ENCODE measurements at regions not wholly inside any gene's neighbourhood (a gene's known extent, or its start where the extent isn't known, plus 50 kb on each side); places are given as distances from the start of the nearest gene placed in this dataset.

GRCh38 chr11:37560991-37561390 lies 963.0 kb upstream of the RAG2 start:
- Mint-ChIP-seq H3K4me1 (ENCODE audit: low read depth) (no peaks in the 10 kb centered on the region), H3K9me3 (ENCODE audit: low read depth) (no peaks in the 10 kb centered on the region), H3K4me3 (ENCODE audit: unreplicated experiment) (no peak overlapping the region), H3K36me3 (ENCODE audit: low read depth) (no peaks in the 10 kb centered on the region), H3K27me3 (ENCODE audit: low read depth) (no peaks in the 10 kb centered on the region), H3K27ac (ENCODE audit: unreplicated experiment) (no peak overlapping the region)
- TF ChIP-seq CTCF (IDR thresholded peaks at IDR 0.05): no peak
- DNase-seq (ENCODE audit: low spot score): no peak

GRCh38 chr11:37560346-37560745 lies 962.3 kb upstream of the RAG2 start:
- no peaks in the 10 kb centered on the region for H3K4me1 Mint-ChIP-seq (ENCODE audit: low read depth)
- no peaks in the 10 kb centered on the region for H3K36me3 Mint-ChIP-seq (ENCODE audit: low read depth)
- H3K9me3 Mint-ChIP-seq (ENCODE audit: low read depth): no peaks in the 10 kb centered on the region
- H3K27me3 Mint-ChIP-seq (ENCODE audit: low read depth): no peaks in the 10 kb centered on the region
- no peak for TF ChIP-seq CTCF (IDR thresholded peaks at IDR 0.05)
- H3K4me3 Mint-ChIP-seq (ENCODE audit: unreplicated experiment): no peak overlapping the region
- no peak for DNase-seq (ENCODE audit: low spot score)
- no peak overlapping the region for H3K27ac Mint-ChIP-seq (ENCODE audit: unreplicated experiment)

- Mint-ChIP-seq H3K4me1 (ENCODE audit: low read depth) (no peaks in the 10 kb centered on the region), H3K36me3 (ENCODE audit: low read depth) (no peaks in the 10 kb centered on the region), H3K4me3 (ENCODE audit: unreplicated experiment) (no peak overlapping the region), H3K27me3 (ENCODE audit: low read depth) (no peaks in the 10 kb centered on the region), H3K9me3 (ENCODE audit: low read depth) (no peaks in the 10 kb centered on the region), H3K27ac (ENCODE audit: unreplicated experiment) (no peak overlapping the region)
- no peak for TF ChIP-seq CTCF (IDR thresholded peaks at IDR 0.05)
- DNase-seq (ENCODE audit: low spot score): no peak
These were observed 960.7 kb upstream of the RAG2 start for GRCh38 chr11:37558619-37559210.

DNA sequence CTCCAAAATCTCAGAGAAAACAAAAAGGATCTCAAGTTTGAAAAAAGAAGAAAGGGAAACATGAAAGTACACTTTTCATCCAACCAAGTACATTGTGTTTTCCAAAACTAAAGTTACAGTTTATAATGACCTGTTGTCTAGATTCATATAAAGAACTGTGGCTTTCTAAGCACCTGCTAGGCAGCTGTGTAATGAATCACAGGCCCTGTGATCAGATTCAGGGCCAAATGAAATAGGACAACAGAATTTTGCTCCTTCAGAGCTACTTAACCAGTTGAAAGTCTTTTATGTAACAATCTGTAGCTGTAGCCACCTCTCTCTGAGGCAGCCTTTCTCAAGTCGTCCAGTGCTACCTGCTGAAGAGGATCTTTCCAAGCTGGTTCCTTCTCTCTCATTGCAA lies 960.0 kb upstream of the RAG2 start:
- Mint-ChIP-seq H3K4me3 (ENCODE audit: unreplicated experiment) (no peak overlapping the region), H3K27ac (ENCODE audit: unreplicated experiment) (no peak overlapping the region), H3K9me3 (ENCODE audit: low read depth) (no peaks in the 10 kb centered on the region), H3K4me1 (ENCODE audit: low read depth) (no peaks in the 10 kb centered on the region), H3K36me3 (ENCODE audit: low read depth) (no peaks in the 10 kb centered on the region), H3K27me3 (ENCODE audit: low read depth) (no peaks in the 10 kb centered on the region)
- TF ChIP-seq CTCF (IDR thresholded peaks at IDR 0.05): no peak
- DNase-seq (ENCODE audit: low spot score): no peak

- Mint-ChIP-seq H3K36me3 (ENCODE audit: low read depth) (no peaks in the 10 kb centered on the region), H3K4me1 (ENCODE audit: low read depth) (no peaks in the 10 kb centered on the region), H3K27me3 (ENCODE audit: low read depth) (peaks cover 2% of the 10 kb centered on the region), H3K27ac (ENCODE audit: unreplicated experiment) (no peak overlapping the region), H3K9me3 (ENCODE audit: low read depth) (no peaks in the 10 kb centered on the region), H3K4me3 (ENCODE audit: unreplicated experiment) (no peak overlapping the region)
- no peak for TF ChIP-seq CTCF (IDR thresholded peaks at IDR 0.05)
- DNase-seq (ENCODE audit: low spot score): no peak
These were observed 954.2 kb upstream of the RAG2 start for GRCh38 chr11:37552284-37552683.

Measured in chondrocyte (in vitro differentiated cells).